GM10266 (cell line): ENCODE measurements at regions not wholly inside any gene's neighbourhood (a gene's known extent, or its start where the extent isn't known, plus 50 kb on each side); places are given as distances from the start of the nearest gene placed in this dataset.

ENCODE experiments used
- DNase-seq: peaks from one replicate; pipeline ENCODE4 v3.0.0; 2012; ENCODE audit errors: extremely low spot score
- TF ChIP-seq, protein P1 (sequence below): IDR thresholded peaks from 2 replicates; pipeline ENCODE4 v1.5.1; 2012; ENCODE audit warnings: mild to moderate bottlenecking, low read depth; ENCODE audit not compliant: control insufficient read depth, insufficient read depth; ENCODE audit errors: missing control alignments

DNA sequence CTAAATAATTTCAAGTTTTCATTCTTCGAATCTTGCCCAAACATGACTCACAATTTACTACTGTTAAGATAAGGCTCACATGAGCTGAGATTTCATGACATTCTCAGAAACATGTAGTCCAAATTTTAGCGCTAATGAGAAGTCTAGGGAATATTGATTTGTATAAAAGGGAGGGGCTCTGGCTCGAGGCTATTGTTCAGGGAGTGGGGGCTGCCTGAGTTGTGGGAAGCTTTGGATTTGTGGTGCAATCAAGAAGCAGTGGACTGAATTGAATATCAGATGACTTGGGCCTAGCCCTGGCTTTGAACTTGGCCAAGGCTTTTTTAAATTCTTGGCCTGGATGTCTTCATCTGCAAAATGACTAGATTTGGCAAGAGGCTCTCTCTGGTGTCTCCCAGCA lies 674.9 kb upstream of the FANCL start:
- TF ChIP-seq, protein P1, sequence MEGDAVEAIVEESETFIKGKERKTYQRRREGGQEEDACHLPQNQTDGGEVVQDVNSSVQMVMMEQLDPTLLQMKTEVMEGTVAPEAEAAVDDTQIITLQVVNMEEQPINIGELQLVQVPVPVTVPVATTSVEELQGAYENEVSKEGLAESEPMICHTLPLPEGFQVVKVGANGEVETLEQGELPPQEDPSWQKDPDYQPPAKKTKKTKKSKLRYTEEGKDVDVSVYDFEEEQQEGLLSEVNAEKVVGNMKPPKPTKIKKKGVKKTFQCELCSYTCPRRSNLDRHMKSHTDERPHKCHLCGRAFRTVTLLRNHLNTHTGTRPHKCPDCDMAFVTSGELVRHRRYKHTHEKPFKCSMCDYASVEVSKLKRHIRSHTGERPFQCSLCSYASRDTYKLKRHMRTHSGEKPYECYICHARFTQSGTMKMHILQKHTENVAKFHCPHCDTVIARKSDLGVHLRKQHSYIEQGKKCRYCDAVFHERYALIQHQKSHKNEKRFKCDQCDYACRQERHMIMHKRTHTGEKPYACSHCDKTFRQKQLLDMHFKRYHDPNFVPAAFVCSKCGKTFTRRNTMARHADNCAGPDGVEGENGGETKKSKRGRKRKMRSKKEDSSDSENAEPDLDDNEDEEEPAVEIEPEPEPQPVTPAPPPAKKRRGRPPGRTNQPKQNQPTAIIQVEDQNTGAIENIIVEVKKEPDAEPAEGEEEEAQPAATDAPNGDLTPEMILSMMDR, result no peak
- DNase-seq, result no peak

DNA sequence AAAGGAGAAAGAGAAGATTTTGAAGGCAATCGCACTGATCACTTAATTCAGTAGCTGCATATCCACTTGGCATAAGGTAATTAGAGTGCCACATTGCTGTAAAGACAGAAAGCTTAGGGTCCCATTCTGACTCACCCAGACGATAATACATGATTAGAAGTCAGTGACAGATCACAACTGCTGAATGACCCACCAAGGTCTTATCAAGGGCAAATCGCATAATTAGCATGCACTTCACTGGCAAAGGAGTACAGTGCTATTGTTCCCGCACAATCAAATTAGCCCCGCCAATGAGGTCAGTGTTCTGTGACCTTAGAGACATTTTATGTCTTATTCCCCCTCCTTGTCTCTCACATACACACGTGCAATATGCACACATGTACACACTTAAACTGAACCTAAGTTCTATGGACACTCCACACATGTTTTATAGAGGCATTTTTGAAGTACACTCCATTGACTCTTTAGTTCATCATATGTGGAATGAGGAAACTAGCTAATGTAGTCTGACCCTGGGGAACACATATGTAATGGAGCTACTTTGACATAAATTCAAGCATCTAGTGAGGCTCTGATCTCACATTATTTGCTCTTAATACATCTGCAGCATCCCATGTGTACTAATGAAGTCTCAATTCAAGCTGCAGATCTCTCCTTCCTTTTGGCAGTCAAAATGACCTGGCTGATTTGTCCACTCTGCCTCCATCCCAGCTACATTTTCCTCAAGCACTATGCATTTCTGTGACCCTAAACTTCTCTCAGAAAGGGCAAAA lies 673.8 kb upstream of the FANCL start:
- no peak for DNase-seq
- TF ChIP-seq, protein P1, result no peak

DNA sequence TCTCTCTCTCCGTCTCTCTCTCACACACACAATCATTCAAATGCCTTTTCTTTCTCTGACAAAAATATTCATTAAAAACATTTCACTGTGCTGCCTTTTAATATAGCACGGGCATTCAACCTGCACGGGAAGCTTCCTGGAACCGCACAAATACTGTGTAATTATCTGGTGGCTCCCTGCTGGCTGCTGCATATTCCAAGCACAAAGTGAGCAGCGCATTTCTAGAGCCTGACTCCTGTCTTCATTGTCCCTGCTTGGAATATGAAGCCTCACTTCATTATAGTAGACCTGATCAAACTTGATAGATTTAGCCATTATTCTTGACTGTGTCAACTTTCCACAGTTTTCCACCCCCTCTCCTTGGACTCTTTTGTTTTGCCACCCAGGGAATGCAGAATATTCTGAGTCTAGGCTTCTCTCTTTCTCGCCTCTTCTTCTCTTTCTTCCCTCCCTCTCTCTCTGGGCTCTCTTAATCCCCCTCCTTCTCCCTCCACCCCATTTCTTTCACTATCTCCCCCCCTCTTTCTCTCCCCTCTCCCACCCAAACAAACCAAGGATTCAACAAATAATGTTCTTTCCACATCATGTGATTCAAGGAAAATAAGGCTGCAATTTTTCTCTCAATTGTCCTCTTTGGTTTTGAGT lies 672.1 kb upstream of the FANCL start:
- TF ChIP-seq, protein P1, result no peak
- DNase-seq, result no peak

DNA sequence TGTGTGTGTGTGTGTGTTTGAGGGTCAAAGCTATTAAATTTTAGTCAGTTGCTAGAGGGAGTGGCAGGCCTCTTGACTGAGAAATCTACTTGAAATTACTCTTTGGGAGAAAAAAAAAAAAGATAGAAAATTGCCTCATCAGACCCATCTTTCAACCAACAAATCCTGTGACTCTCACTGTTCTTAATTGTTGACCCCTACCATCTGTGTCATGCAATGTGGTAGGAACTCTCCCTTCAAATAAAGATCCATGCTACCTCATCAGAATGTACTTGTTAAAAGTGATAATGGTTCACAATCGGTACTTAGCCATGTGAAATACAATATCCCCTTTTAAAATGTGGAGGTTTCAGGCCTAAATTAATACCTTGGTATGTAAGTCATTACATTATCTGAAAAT lies 670.8 kb upstream of the FANCL start:
- TF ChIP-seq, protein P1, result no peak
- no peak for DNase-seq

DNA sequence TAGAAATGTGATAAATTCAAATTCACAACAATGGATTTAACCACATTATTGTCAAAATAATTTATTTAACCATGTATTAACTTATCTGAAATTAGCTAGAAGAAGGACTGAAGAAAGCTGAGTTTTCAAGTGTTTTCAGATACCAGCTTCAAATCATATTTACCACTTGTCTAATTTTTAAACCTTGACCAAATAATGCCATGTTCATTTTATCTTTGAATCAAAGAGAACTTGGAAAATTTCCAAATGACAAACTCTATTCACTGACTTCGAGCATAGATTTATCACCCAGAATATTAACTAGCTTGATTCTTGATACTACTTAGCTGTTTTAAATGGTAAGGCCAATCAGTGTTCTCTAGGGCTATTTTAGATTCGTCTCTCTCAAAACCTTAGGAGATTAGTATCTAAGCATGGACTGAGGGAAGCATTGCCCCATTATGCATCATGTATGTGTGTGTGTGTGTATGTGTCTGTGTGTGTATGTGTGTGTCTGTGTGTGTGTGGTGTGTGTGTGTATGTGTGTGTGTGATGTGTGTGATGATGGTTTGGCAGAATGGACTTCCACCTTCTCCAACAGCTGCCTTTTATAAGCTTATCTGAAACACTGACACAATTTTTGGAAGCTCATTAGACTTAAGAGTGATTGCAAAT lies 667.5 kb upstream of the FANCL start:
- TF ChIP-seq, protein P1, result no peak
- no peak for DNase-seq

DNA sequence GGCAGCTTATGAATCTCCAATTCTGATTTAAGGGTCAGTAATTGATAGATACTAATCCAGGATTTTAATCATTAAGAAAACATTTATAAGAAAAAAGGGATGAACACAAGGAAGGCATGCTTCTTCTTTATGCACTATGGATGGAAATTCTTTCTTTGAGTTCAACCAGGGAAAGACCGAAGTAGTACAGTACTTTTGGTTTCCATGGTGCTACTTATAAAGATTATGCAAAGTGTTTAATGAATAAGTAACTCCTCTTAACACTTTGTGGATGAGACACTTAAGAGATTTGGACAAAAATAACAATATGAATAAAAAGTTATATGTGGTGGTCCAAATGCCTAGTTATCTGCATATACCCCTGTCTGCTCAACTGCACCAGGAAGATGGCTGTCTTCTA lies 666.5 kb upstream of the FANCL start:
- TF ChIP-seq, protein P1, result no peak
- no peak for DNase-seq
